ENCODE measurements at regions not wholly inside any gene's neighbourhood (a gene's known extent, or its start where the extent isn't known, plus 50 kb on each side); places are given as distances from the start of the nearest gene placed in this dataset.

- Histone ChIP-seq H3K27ac (ENCODE audit: insufficient read depth, low read length) (no peak overlapping the region), H3K27me3 (ENCODE audit: control insufficient read depth, insufficient read depth, low read length) (no peaks in the 10 kb centered on the region), H3K36me3 (ENCODE audit: control insufficient read depth, insufficient read depth, low read length) (no peaks in the 10 kb centered on the region), H3K9ac (ENCODE audit: insufficient read depth, low read length) (no peak overlapping the region), H3K79me2 (ENCODE audit: control insufficient read depth, insufficient read depth, low read length) (no peaks in the 10 kb centered on the region), H3K4me3 (replicated peaks in 1 of 4; ENCODE audit: control extremely low read depth in 1 of 4, insufficient read depth in 1 of 4, low read depth in 3 of 4, low read length in 4 of 4) (no peak overlapping the region), H4K20me1 (ENCODE audit: control insufficient read depth, extremely low read depth, insufficient read depth, low read length) (no peaks in the 10 kb centered on the region), H3K9me3 (ENCODE audit: control insufficient read depth, insufficient read depth, low read depth, low read length) (no peaks in the 10 kb centered on the region), H2AFZ (ENCODE audit: low read length) (no peak overlapping the region), H3K4me2 (ENCODE audit: extremely low read depth, insufficient read depth, low read length) (no peak overlapping the region), H3K4me1 (ENCODE audit: control insufficient read depth, extremely low read depth, insufficient read depth, low read length) (no peaks in the 10 kb centered on the region)
- TF ChIP-seq, protein P1, sequence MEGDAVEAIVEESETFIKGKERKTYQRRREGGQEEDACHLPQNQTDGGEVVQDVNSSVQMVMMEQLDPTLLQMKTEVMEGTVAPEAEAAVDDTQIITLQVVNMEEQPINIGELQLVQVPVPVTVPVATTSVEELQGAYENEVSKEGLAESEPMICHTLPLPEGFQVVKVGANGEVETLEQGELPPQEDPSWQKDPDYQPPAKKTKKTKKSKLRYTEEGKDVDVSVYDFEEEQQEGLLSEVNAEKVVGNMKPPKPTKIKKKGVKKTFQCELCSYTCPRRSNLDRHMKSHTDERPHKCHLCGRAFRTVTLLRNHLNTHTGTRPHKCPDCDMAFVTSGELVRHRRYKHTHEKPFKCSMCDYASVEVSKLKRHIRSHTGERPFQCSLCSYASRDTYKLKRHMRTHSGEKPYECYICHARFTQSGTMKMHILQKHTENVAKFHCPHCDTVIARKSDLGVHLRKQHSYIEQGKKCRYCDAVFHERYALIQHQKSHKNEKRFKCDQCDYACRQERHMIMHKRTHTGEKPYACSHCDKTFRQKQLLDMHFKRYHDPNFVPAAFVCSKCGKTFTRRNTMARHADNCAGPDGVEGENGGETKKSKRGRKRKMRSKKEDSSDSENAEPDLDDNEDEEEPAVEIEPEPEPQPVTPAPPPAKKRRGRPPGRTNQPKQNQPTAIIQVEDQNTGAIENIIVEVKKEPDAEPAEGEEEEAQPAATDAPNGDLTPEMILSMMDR (conservative IDR thresholded peaks at IDR 0.05 in 1 of 2, IDR thresholded peaks at IDR 0.05 in 1 of 2; ENCODE audit: low read depth in 1 of 2, low read length in 2 of 2): no peak
- no peak for TF ChIP-seq EZH2 (IDR thresholded peaks at IDR 0.05; ENCODE audit: low read length, missing control alignments)
- no peak for DNase-seq (ENCODE audit: low read depth in 2 of 2)
Observed at GRCh38 chr11:70682056-70682455, 283.7 kb downstream of the CTTN start.

DNA sequence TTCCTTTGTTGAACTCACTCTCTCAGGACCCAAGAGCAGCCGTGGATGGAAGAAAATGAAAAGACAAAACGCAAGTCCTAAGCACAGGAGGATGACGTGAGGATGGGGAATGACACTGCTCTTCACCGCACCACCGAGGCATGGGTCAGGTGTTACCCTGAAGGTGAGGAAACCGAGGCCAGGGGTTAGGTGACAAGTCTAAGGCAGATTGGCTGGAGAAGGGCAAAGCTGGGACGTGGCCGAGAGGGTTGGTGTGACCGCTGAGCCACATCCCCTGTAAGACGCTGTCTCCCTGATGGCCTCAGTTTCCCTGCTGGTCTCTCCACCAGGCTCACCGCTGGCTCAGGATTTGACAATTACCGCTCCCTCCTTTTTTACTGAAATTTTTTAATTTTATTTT, 284.4 kb downstream of the CTTN start:
- Histone ChIP-seq H3K4me2 (ENCODE audit: extremely low read depth, insufficient read depth, low read length) (no peak overlapping the region), H3K36me3 (ENCODE audit: control insufficient read depth, insufficient read depth, low read length) (no peaks in the 10 kb centered on the region), H3K9me3 (ENCODE audit: control insufficient read depth, insufficient read depth, low read depth, low read length) (no peaks in the 10 kb centered on the region), H3K27me3 (ENCODE audit: control insufficient read depth, insufficient read depth, low read length) (no peaks in the 10 kb centered on the region), H3K79me2 (ENCODE audit: control insufficient read depth, insufficient read depth, low read length) (no peaks in the 10 kb centered on the region), H3K4me1 (ENCODE audit: control insufficient read depth, extremely low read depth, insufficient read depth, low read length) (no peaks in the 10 kb centered on the region), H3K27ac (ENCODE audit: insufficient read depth, low read length) (no peak overlapping the region), H3K9ac (ENCODE audit: insufficient read depth, low read length) (no peak overlapping the region), H4K20me1 (ENCODE audit: control insufficient read depth, extremely low read depth, insufficient read depth, low read length) (no peaks in the 10 kb centered on the region), H2AFZ (ENCODE audit: low read length) (no peak overlapping the region), H3K4me3 (replicated peaks in 1 of 4; ENCODE audit: control extremely low read depth in 1 of 4, insufficient read depth in 1 of 4, low read depth in 3 of 4, low read length in 4 of 4) (no peak overlapping the region)
- TF ChIP-seq, protein P1 (conservative IDR thresholded peaks at IDR 0.05 in 1 of 2, IDR thresholded peaks at IDR 0.05 in 1 of 2; ENCODE audit: low read depth in 1 of 2, low read length in 2 of 2): no peak
- no peak for TF ChIP-seq EZH2 (IDR thresholded peaks at IDR 0.05; ENCODE audit: low read length, missing control alignments)
- DNase-seq (ENCODE audit: low read depth in 2 of 2): no peak

- H3K36me3 ChIP-seq (ENCODE audit: control insufficient read depth, insufficient read depth, low read length): no peaks in the 10 kb centered on the region
- no peak for DNase-seq (ENCODE audit: low read depth in 2 of 2)
- no peak overlapping the region for H3K9ac ChIP-seq (ENCODE audit: insufficient read depth, low read length)
- H3K27ac ChIP-seq (ENCODE audit: insufficient read depth, low read length): no peak overlapping the region
- no peaks in the 10 kb centered on the region for H3K79me2 ChIP-seq (ENCODE audit: control insufficient read depth, insufficient read depth, low read length)
- H3K9me3 ChIP-seq (ENCODE audit: control insufficient read depth, insufficient read depth, low read depth, low read length): no peaks in the 10 kb centered on the region
- H3K27me3 ChIP-seq (ENCODE audit: control insufficient read depth, insufficient read depth, low read length): no peaks in the 10 kb centered on the region
- H3K4me2 ChIP-seq (ENCODE audit: extremely low read depth, insufficient read depth, low read length): no peak overlapping the region
- no peak overlapping the region for H2AFZ ChIP-seq (ENCODE audit: low read length)
- H4K20me1 ChIP-seq (ENCODE audit: control insufficient read depth, extremely low read depth, insufficient read depth, low read length): no peaks in the 10 kb centered on the region
- TF ChIP-seq, protein P1 (conservative IDR thresholded peaks at IDR 0.05 in 1 of 2, IDR thresholded peaks at IDR 0.05 in 1 of 2; ENCODE audit: low read depth in 1 of 2, low read length in 2 of 2): no peak
- no peak for TF ChIP-seq EZH2 (IDR thresholded peaks at IDR 0.05; ENCODE audit: low read length, missing control alignments)
- H3K4me1 ChIP-seq (ENCODE audit: control insufficient read depth, extremely low read depth, insufficient read depth, low read length): no peaks in the 10 kb centered on the region
- H3K4me3 ChIP-seq (replicated peaks in 1 of 4; ENCODE audit: control extremely low read depth in 1 of 4, insufficient read depth in 1 of 4, low read depth in 3 of 4, low read length in 4 of 4): no peak overlapping the region
Observed at GRCh38 chr11:70687716-70688115, 289.4 kb downstream of the CTTN start.
